Stimulated activated CD4-positive, alpha-beta T cell treated with anti-CD3 and anti-CD28 coated beads, Interleukin-4, amount 100 ng/mL, for 1 hour (primary cell): ENCODE measurements at regions not wholly inside any gene's neighbourhood (a gene's known extent, or its start where the extent isn't known, plus 50 kb on each side); places are given as distances from the start of the nearest gene placed in this dataset.
"Not testable (repeated sequence)": the region's sequence is repeated elsewhere in the genome, so short reads cannot be mapped to it uniquely, and the experiment has no call there.

Experiments used
- DNase-seq: peaks from one replicate; pipeline ENCODE4 v3.0.0-alpha.2; 2020

DNA sequence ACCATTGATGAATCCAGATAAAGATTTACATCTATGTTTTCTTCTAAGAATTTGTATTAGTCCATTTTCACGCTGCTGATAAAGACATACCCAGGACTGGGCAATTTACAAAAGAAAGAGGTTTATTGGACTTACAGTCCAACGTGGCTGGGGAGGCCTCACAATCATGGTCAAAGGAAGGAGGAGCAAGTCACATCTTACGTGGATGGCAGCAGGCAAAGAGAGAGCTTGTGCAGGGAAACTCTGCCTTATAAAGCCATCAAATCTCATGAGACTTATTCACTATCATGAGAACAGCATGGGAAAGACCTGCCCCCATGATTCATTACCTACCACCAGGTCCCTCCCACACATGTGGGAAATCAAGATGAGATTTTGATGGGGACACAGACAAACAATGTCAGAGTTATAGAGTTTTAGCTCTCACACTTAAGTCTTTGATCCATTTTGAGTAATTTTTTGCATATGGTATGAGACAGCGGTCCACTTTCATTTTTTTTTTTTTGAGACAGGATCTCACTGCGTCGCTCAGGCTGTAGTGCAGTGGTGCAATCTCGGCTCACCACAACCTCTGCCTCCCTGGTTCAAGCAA is 53.5 kb upstream of the JADE2 start:
- DNase-seq, result not testable (repeated sequence)

DNA sequence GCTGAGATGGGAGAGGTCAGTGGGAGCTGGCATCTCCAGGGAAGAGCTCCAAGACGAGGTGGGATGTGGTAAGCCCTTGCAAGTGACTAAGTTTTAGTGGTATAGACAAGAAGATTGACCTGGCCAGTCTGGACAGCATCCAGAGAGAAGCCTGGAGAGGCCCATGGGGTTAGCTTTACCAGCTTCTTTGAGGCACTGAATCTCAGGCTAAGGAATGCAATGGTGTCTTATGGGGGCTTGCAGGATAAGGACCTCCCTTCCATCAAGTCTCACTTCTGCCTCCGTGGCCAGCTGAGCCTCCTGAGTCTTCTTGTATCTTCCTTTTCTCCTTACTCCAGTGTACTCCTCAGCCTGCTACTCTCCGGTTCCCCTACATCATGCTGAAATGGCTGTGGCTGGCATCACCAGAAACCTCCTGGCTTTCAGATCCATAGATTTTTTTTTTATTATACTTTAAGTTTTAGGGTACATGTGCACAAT is 56.5 kb upstream of the JADE2 start:
- no peak for DNase-seq

DNA sequence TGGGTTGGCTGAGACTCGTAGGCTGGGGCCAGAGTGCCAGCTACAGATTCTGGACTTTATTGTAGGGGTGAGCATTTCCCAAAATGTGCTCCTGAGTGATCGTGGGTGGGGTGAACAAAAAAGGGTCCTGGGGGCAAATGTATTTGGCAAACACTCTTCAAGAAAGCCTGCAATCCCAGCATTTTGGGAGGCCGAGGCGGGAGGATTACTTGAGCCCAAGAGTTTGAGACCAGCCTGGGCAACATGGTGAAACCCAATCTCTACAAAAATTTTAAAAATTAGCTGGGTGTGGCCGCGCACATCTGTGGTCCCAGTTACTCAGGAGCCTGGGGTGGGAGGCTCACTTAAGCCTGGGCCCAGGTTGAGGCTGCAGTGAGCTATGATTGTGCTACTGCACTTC is 55.5 kb upstream of the CDKN2AIPNL start:
- no peak for DNase-seq

DNA sequence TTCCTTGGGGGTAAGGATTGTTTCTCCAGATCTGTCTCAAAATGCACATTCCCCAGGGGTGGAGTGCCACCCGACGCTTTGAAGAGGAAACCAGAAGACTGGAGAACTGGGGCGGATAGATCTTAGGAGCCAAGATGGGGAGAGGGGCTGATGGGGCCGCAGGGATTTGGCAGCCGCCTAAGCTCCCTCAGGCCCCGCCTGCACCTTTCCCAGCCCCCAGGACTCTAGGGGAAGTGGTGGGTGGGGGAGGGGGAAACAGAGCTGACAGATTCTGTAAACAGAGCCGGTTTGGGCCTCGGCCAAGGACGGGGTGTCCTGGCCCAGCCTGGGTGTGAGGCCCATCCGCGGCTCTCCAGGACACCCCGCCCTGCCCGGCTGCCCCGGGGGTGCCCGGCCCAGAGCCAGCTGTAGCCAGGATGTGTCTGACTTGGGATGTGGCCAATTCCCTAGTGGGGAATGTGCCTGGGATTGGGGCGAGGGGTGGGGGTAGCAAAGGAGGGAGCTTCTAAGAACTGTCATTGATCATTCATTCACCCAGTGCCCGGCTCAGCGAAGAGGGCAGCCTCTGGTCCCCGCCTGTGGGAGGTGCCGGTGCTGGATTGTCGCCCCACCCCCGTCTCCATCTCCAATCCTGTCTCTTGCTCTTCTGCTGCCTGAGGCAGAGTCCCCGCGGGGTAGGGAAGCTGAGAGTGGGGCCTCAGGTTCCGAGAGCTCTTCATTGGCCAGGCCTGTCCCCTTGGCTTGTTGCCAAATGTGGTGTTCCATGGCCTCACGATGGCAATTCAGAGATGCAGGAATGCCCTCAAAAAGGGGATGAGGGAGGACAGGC is 54.8 kb upstream of the CDKN2AIPNL start:
- peak; percentile 35 for DNase-seq

DNA sequence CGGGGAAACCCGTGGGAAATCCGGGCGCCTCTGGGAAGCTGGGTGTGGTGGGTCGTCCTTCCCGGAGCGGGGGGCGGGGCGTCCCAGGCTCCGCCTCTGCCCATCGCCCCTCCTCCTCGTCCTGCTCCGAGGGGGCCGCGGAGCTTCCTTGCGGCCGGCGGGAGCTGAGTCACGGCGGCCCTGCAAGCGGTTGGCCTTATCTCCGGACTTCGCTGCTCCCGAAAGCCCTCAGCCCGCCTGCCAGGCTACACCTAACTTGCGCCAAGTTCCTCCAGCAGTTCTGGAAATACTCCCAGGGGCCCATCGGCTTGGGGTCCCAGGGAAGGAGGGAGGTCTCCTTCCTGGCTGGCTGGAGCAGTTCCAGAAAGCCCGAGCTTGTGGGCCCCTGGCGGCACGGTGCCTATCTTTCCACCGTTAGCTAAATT is 54.1 kb upstream of the CDKN2AIPNL start:
- DNase-seq, result peak; percentile 56

DNA sequence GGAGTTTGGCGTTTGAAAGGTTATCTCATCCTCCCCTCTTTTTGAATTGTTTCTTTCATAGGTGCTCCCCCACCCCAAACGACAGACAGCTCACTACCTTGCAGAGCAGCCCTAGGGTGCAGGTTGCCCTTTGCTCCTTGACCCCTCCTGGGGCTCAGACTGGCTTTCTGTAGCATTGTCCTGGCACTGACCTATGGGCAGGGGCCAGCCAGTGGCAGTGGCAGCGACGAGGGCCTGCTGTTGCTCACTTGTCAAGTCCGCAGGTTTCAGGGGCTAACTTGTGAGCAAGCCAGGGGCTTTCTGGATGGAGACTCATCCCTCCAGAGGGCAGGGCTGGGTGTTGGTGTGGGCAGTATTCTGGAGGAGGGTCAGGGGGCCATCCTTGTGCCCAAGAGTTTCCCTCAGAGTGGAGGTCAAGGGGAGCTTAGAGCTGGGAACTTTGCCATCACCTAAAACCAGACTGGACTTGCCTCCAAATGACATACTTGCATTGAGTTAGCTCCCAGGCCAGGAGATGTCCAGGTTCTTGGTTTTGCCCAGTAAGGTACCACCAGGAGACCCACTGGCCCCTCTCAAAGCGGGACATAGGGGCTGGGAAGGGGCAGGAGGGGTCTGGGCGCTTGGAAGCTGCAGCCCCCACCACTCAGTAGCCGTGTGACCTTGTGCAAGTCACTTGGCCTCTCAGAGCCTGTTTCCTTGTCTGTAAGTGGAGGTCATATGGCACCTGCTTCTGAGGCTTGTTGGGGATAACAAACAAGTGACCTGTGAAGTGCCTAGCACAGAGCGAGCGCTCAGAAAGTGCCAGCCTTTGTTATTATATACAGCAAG is 53.5 kb upstream of the CDKN2AIPNL start:
- no peak for DNase-seq

DNA sequence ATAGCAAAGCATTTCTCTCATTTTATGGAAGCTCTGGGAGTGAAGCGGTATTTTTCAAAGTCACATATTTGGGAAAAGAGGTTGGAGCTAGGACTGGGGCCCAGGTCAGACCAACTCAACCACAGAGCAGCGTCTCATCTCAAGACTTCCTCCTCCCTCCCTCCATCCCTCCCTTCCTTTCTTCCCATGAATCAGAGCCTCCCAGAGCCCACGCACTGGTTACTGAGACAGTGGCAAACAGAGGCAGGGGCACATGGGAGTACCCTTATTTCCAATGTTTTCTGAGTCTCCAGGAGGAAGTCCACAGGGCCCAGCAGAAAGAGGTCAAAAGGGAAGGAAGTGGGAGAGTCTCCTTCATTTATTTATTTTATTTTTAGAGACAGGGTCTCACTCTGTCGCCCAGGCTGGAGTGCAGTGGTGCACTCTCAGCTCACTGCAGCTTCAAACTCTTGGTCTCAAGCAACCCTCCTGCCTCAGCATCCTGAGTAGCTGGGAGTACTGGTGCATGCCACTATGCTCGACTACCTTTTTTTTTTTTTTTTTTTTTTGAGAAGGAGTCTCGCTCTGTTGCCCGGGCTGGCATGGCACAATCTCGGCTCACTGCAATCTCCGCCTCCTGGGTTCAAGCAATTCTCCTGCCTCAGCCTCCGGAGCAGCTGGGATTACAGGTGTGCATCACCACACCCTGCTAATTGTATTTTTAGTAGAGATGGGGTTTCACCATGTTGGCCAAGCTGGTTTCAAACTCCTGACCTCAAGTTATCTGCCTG is 52.5 kb upstream of the CDKN2AIPNL start:
- no peak for DNase-seq

DNA sequence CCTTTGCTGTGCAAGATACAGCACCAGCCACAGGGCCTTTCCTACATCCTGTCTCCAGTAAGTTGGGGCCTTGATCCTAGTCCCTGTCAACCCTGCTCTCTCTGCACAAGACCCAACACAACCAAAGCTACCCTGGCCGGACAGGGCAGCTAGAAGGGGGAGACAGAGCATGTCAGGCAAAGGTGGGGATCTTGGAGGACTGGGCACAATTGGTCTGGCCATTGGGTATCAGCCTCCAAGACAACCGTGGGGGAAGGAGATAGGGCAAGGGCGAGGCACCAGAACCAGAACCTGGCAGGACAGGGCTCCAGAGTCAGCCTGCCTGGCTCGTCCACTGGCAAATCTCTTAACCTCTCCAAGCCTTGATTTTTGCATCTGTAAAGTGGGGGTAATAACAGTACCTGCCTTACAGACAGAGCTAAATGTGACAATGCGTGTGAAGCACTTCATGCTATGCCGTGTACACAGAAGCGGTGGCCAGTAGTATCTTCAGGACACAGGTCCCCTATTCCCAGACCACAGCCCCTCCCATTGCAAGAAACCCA is 51.6 kb upstream of the CDKN2AIPNL start:
- no peak for DNase-seq

DNA sequence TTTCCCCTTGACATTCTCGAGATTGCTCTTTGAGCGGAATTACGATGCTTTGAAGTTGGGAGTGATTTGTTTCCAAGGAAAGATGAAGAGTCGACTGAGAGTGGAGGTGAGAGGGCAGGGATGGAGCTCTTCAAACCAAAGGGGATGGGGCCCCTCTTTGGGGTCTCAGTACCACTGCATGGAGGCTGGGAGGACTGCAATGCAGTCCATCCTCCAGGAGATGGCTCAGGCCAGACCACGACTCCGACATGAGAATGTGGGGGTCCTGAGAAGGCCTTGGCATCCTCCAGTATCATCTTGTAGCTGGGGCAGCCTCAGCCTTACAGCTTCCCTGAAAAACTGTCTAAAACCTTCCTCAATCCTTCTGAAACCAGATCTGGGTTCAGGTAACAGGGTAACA is 51.1 kb upstream of the CDKN2AIPNL start:
- no peak for DNase-seq

DNA sequence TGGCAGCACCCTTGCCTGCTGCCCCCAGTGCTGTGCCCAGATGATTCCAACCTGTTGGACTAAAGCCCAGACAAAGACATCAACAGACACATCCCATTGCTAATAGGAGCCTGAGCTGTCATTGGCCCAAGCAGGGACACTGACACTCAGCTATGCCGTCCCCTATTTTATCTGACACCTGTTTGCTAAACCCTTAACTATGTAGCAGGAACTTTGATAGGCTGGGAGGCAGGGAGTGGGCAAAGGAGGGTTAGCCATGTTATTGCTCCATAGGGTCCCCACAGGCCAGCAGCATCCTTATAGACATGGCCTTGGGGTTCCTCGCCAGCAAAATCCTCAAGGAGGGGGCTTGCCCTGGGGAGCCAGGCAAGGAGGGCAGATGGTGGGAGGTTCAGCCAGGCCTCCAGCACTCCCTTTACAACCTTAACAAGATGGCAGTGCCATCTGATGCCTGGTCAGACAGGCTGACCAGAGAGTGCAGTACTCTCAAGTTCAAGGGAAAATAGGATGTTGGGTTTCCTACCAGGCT is 50.4 kb upstream of the CDKN2AIPNL start:
- DNase-seq, result no peak
